Endothelial cell of umbilical vein (primary cell): ENCODE measurements at regions not wholly inside any gene's neighbourhood (a gene's known extent, or its start where the extent isn't known, plus 50 kb on each side); places are given as distances from the start of the nearest gene placed in this dataset.

ENCODE experiments used
- BruUV-seq: library from RNA; stranded (reverse); fragments of 400-500 nt; replicated peaks from 2 replicates; lab custom pipeline; 2021; lab: Mats Ljungman, UMichigan
- CTCF ChIA-PET: fragments of 300-600, 350-600 bp; sonication (Branson Sonifier 250); formaldehyde crosslinking; loops from one replicate; lab custom pipeline; 2021; ENCODE audit warnings: antibody characterized with exemption, inconsistent platforms; lab: Charles Lee
- POLR2A ChIA-PET: fragments of 300-600, 350-600 bp; sonication (Branson Sonifier 250); formaldehyde crosslinking; loops from one replicate; lab custom pipeline; 2021; ENCODE audit warnings: antibody characterized with exemption, inconsistent platforms; lab: Charles Lee
- DNase-seq: peaks from one replicate; pipeline ENCODE4 v3.0.0-alpha.2; 2011; ENCODE audit warnings: low read depth, low spot score
- FAIRE-seq: peaks from 2 replicates; lab custom pipeline; 2011; peaks lifted over from hg19 to GRCh38; lab: Jason Lieb, UNC
- H2AFZ ChIP-seq: 2 replicates; pipeline ENCODE4 v1.6.0; 2012; ENCODE audit warnings: low read depth, low read length, control low read depth, inconsistent platforms
- H3K27ac ChIP-seq: 2 replicates; pipeline ENCODE4 v1.5.1; 2011; ENCODE audit warnings: low read depth, mild to moderate bottlenecking, control low read depth, low read length, moderate library complexity; ENCODE audit not compliant: insufficient read depth
- H3K27me3 ChIP-seq, 2 experiments: 2 replicates each; pipeline versions ENCODE4 v1.6.0 to v1.6.1; 2011; ENCODE audit warnings: low read length in 2 of 2, mixed read lengths in 1 of 2; ENCODE audit not compliant: control insufficient read depth in 2 of 2, insufficient read depth in 2 of 2
- H3K36me3 ChIP-seq, 2 experiments: 2 replicates in 1 of 2; 3 replicates in 1 of 2; pipeline ENCODE4 v1.5.1; 2011; ENCODE audit warnings: low read length in 2 of 2, mild to moderate bottlenecking in 1 of 2, moderate library complexity in 1 of 2; ENCODE audit not compliant: control insufficient read depth in 2 of 2, insufficient read depth in 2 of 2; ENCODE audit errors: extremely low read depth in 1 of 2
- H3K4me1 ChIP-seq: 3 replicates; pipeline ENCODE4 v1.5.1; 2011; ENCODE audit warnings: mild to moderate bottlenecking, low read length; ENCODE audit not compliant: control insufficient read depth, insufficient read depth; ENCODE audit errors: extremely low read depth
- H3K4me2 ChIP-seq: 2 replicates; pipeline ENCODE4 v1.6.1; 2011; ENCODE audit warnings: low read length, control low read depth, mixed read lengths; ENCODE audit not compliant: insufficient read depth
- H3K4me3 ChIP-seq, 3 experiments: fragments of 200-600 bp in 1 of 3; sonication (generic), shearing (Covaris generic) in 1 of 3; replicated peaks in 1 of 3; 2 replicates each; pipeline ENCODE4 v1.5.1; 2011 to 2016; ENCODE audit warnings: control low read depth in 3 of 3, low read length in 3 of 3, mild to moderate bottlenecking in 2 of 3, inconsistent platforms in 1 of 3, low read depth in 1 of 3, moderate library complexity in 1 of 3; ENCODE audit not compliant: insufficient read depth in 1 of 3
- H3K79me2 ChIP-seq: 2 replicates; pipeline ENCODE4 v1.6.0; 2012; ENCODE audit warnings: low read length, inconsistent platforms; ENCODE audit not compliant: control insufficient read depth, insufficient read depth
- H3K9ac ChIP-seq: replicated peaks from 2 replicates; pipeline ENCODE3; 2011; ENCODE audit warnings: low read length, control low read depth; ENCODE audit not compliant: insufficient read depth; ENCODE audit errors: extremely low read depth
- H3K9me1 ChIP-seq: replicated peaks from 3 replicates; pipeline ENCODE4 v1.6.0; 2011; ENCODE audit warnings: mild to moderate bottlenecking, low read length; ENCODE audit not compliant: control insufficient read depth, insufficient read depth; ENCODE audit errors: extremely low read depth
- H3K9me3 ChIP-seq: replicated peaks from 2 replicates; pipeline ENCODE4 v1.5.1; 2012; ENCODE audit warnings: low read length, inconsistent platforms; ENCODE audit not compliant: control insufficient read depth, insufficient read depth
- H4K20me1 ChIP-seq: replicated peaks from 2 replicates; pipeline ENCODE3; 2011; ENCODE audit warnings: mild to moderate bottlenecking, low read length; ENCODE audit not compliant: control insufficient read depth, insufficient read depth; ENCODE audit errors: extremely low read depth
- EZH2 ChIP-seq: IDR thresholded peaks from 2 replicates; pipeline ENCODE4 v1.6.1; 2012; ENCODE audit warnings: borderline replicate concordance, low read depth, mild to moderate bottlenecking, moderate library complexity, low read length, inconsistent platforms; ENCODE audit not compliant: severe bottlenecking
- GATA2 ChIP-seq: IDR thresholded peaks from 2 replicates; pipeline ENCODE4 v1.7.0; 2011; ENCODE audit warnings: low read depth, mild to moderate bottlenecking, moderate library complexity, mixed read lengths, low read length; ENCODE audit not compliant: insufficient read length, insufficient read depth
- JUN ChIP-seq: IDR thresholded peaks from 2 replicates; pipeline ENCODE4 v1.6.1; 2011; ENCODE audit warnings: borderline replicate concordance, low read depth; ENCODE audit not compliant: insufficient read length, insufficient read depth
- POLR2A ChIP-seq: IDR thresholded peaks from 2 replicates; pipeline ENCODE4 v1.6.1; 2012; ENCODE audit warnings: low read depth, mild to moderate bottlenecking, control low read depth, low read length
- POLR2AphosphoS5 ChIP-seq: IDR thresholded peaks from 2 replicates; pipeline ENCODE4 v1.6.1; 2012; ENCODE audit warnings: low read depth, mild to moderate bottlenecking, control low read depth, low read length, moderate library complexity; ENCODE audit not compliant: insufficient read depth
- dilution Hi-C: fragments of 300-500 bp; cut with MboI; formaldehyde crosslinking; loops from one replicate; pipeline ENCODE4 v1.15.0; 2019; ENCODE audit warnings: low sequenced_read_pairs; ENCODE audit not compliant: extremely low pct_ligation_motif_present
- intact Hi-C: fragments of 100-400 bp; cut with micrococcal nuclease; formaldehyde crosslinking; loops from one replicate; pipeline ENCODE4 v1.10.0; 2022
- TF ChIP-seq, protein P1 (sequence below), 2 donors: IDR thresholded peaks; 1 replicate in 1 of 2; 2 replicates in 1 of 2; pipeline ENCODE4 v1.5.1; 2011; ENCODE audit warnings: low read length in 2 of 2, mild to moderate bottlenecking in 2 of 2, moderate library complexity in 2 of 2, control low read depth in 1 of 2, inconsistent platforms in 1 of 2, low read depth in 1 of 2; ENCODE audit not compliant: insufficient read depth in 1 of 2; ENCODE audit errors: extremely low read depth in 1 of 2

DNA sequence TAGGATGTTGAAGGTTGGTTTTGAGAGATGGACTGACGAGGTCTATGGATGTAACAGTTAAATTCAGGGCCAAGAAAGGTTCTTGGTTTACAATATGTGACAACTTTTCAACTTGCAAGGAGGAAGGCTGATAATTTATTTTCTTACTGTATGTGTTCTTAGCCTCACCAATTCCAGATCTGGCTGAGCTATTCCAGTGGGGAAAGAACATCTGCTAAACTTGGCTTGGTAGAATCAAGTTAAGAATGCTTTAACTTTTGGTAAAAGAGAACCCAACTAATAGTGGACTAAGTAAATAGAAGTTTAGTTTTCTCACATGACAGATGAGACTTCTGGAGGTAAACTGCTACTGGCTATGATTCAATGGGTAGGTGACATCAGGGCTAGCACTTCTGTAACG lies 222.9 kb downstream of the KLF5 start:
- no peaks in the 10 kb centered on the region for H3K9me1 ChIP-seq
- H3K4me2 ChIP-seq, result no peak overlapping the region
- TF ChIP-seq POLR2A, result no peak
- TF ChIP-seq, protein P1, sequence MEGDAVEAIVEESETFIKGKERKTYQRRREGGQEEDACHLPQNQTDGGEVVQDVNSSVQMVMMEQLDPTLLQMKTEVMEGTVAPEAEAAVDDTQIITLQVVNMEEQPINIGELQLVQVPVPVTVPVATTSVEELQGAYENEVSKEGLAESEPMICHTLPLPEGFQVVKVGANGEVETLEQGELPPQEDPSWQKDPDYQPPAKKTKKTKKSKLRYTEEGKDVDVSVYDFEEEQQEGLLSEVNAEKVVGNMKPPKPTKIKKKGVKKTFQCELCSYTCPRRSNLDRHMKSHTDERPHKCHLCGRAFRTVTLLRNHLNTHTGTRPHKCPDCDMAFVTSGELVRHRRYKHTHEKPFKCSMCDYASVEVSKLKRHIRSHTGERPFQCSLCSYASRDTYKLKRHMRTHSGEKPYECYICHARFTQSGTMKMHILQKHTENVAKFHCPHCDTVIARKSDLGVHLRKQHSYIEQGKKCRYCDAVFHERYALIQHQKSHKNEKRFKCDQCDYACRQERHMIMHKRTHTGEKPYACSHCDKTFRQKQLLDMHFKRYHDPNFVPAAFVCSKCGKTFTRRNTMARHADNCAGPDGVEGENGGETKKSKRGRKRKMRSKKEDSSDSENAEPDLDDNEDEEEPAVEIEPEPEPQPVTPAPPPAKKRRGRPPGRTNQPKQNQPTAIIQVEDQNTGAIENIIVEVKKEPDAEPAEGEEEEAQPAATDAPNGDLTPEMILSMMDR (IDR thresholded peaks at IDR 0.05; ENCODE audit: extremely low read depth in 1 of 2, insufficient read depth in 1 of 2, low read depth in 1 of 2, low read length in 2 of 2), result no peak
- TF ChIP-seq GATA2, result no peak
- H3K9me3 ChIP-seq, result no peaks in the 10 kb centered on the region
- no TSS peak for BruUV-seq
- no peaks in the 10 kb centered on the region for H3K36me3 ChIP-seq
- H4K20me1 ChIP-seq, result no peaks in the 10 kb centered on the region
- H2AFZ ChIP-seq, result no peak overlapping the region
- FAIRE-seq, result no peak
- no peak overlapping the region for H3K4me3 ChIP-seq
- no peaks in the 10 kb centered on the region for H3K79me2 ChIP-seq
- ChIA-PET POLR2A (no interaction called here), CTCF (interaction anchor here (1.1 to 1.2 kb wide), 2 partner anchors 10 to 13 kb away, joined by 3 to 4 read pairs; no protein-coding TSS in a partner anchor)
- no peaks in the 10 kb centered on the region for H3K27me3 ChIP-seq
- dilution Hi-C loops, result no loop called here
- no peak overlapping the region for H3K27ac ChIP-seq
- intact Hi-C loops, result no loop called here
- no peak overlapping the region for H3K9ac ChIP-seq
- no peak for DNase-seq
- H3K4me1 ChIP-seq, result no peaks in the 10 kb centered on the region

DNA sequence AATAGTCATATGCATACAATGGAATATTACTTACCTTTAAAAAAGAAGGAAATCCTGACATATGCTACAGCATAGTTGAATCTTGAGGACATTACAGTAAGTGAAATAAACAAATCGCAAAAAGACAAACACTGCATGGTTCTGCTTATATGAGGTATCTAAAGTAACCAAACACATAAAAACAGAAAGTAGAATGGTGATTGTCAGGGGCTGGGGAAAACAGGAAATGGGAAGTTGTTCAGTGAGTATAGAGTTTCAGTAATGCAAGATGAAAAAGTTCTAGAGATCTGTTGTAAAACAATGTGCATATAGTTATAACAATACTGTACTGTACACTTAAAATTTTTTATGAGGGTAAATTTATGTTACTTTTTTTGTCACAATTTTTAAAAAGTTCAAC lies 219.4 kb downstream of the KLF5 start:
- Histone ChIP-seq H3K79me2 (no peaks in the 10 kb centered on the region), H2AFZ (no peak overlapping the region), H3K9me3 (no peaks in the 10 kb centered on the region), H3K4me2 (no peak overlapping the region), H3K27ac (no peak overlapping the region), H3K4me3 (no peak overlapping the region), H3K36me3 (no peaks in the 10 kb centered on the region), H3K4me1 (no peaks in the 10 kb centered on the region), H3K9me1 (no peaks in the 10 kb centered on the region), H3K9ac (no peak overlapping the region), H3K27me3 (no peaks in the 10 kb centered on the region), H4K20me1 (no peaks in the 10 kb centered on the region)
- POLR2A ChIA-PET, result no interaction called here
- intact Hi-C loops, result no loop called here
- FAIRE-seq (no peak), DNase-seq (no peak)
- CTCF ChIA-PET, result no interaction called here
- TF ChIP-seq, protein P1 (IDR thresholded peaks at IDR 0.05; ENCODE audit: extremely low read depth in 1 of 2, insufficient read depth in 1 of 2, low read depth in 1 of 2, low read length in 2 of 2), result no peak
- TF ChIP-seq EZH2 (no peak), POLR2AphosphoS5 (no peak), POLR2A (no peak), JUN (no peak), GATA2 (no peak)
- BruUV-seq, result no TSS peak
- dilution Hi-C loops, result no loop called here
